Smooth muscle cell of the brain vasculature (primary cell): ENCODE measurements at regions not wholly inside any gene's neighbourhood (a gene's known extent, or its start where the extent isn't known, plus 50 kb on each side); places are given as distances from the start of the nearest gene placed in this dataset.
"Not testable (repeated sequence)": the region's sequence is repeated elsewhere in the genome, so short reads cannot be mapped to it uniquely, and the experiment has no call there.

Source experiments
- DNase-seq: peaks from one replicate; pipeline ENCODE4 v3.0.0-alpha.2; 2012; ENCODE audit warnings: low read depth, low spot score

DNA sequence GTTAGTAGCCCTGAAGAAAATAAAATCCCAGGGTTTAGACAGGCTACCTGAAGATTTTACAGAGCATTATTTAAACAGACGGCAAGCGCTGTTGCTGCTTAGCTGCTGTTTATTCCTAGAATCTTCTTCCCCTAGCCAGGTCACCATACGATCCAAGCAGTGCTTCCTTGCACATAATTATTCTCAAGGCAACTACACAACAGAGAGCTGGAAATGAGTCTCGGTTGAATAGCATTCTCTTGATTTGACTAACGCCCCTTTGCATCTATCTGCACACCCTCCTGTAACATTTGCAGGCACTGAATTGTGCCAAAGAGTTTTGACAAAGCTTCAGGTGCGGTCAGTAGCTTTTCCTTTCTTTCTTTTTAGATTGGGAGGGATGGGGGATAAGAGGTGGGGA is 564.4 kb downstream of the TBL1XR1 start:
- no peak for DNase-seq

DNA sequence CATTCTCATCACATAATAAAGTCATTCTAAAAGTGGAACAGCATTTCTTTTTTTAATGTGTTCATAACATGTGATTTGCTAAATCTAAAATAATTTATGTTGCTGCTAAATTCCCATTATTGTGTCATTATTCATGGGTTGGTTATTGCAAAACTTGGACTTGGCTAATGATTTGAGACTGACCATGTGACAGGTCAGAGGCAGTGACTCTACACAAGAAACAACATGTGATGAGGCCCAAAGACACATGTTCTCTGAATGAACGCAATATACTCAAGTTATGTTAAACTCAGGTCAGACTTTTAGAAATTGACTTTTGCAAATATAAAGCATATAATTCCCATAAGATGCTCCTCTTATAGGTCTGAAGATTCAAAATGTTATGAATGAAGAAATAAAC is 566.1 kb downstream of the TBL1XR1 start:
- no peak for DNase-seq

DNA sequence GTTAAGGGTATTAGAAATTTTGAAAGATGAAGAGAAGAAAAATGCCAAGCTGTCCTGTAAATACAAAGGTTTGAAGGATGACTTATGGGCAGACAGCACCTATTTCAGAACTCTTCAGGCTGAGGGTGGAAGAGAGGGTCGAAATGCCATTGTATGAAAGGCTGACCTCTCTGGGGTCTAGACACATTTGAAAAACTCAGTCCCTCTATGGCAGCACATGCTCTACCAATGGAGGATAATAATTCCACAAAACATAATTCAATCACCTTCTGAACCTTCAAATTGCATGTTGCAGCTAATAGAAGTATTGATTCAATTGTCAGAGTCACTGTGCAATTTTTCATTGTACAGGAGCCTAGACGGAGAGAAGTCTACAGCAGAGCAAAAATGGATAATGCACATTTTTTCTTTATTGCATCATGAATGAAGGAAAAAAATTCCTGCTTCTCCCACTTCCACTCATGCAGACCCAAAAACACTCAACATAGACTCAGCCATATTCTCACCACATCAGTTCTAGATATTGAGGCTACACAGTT is 569.1 kb downstream of the TBL1XR1 start:
- no peak for DNase-seq

GRCh38 chr3:176623468-176624150 is 573.7 kb downstream of the TBL1XR1 start:
- no peak for DNase-seq

GRCh38 chr3:176619833-176620232 is 577.4 kb downstream of the TBL1XR1 start:
- no peak for DNase-seq

DNA sequence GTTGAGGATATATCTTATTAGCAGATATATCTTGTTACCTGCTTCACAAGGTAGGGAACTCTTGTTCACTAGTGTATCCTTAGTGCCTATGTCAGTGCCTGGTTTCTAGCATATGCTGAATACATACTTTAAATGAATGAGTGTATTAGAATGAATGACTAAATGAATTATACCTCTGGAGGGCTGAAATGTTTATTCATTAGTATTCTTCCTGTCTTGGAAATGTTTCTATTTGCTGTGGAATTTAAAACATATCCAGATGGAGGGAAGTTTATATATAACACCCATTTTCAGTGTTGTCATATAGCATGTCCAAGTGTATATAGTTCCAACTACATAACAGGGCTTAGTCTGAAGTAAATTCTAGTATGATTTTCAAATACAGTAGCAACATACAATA is 581.5 kb downstream of the TBL1XR1 start:
- no peak for DNase-seq

DNA sequence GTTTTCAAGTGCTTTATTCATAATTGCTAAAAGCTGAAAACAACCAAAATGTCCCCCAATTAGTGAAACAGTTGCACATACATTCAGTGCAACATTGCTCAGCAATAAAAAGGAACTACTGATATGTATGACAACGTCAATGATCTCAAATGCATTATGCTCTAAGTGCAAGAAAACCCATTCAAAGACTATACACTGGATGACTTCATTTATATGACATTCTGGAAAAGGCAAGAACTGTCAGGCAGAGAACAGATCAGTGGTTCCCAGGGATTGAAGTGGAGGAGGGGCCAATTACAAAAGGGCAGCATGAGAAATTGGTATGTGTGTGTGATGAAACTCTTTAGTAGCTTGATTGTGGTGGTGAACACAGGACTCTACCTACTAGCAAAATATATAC is 585.6 kb downstream of the TBL1XR1 start:
- DNase-seq, result no peak

GRCh38 chr3:176609361-176609760 is 587.9 kb downstream of the TBL1XR1 start:
- DNase-seq, result no peak

GRCh38 chr3:176605553-176605952 is 591.7 kb downstream of the TBL1XR1 start:
- not testable (repeated sequence) for DNase-seq

DNA sequence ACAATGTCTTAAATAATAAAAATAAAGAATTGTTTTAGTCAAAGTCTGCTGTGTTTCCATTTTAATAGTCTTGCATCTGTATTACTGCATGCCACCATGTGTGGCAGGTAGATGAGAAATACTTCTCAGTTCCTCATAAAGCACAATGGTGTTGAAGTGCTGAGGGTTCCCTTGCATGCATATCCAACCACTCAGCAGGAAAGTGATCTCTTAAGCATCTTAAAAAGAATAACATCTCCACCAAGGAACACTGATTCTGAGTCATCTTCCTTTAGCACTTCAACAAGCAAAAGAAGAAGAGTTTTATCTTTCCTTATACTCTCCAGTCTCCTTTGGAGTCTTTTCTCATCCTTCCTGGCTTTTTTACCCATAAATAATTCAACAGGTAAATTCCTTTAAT is 602.0 kb downstream of the TBL1XR1 start:
- no peak for DNase-seq

DNA sequence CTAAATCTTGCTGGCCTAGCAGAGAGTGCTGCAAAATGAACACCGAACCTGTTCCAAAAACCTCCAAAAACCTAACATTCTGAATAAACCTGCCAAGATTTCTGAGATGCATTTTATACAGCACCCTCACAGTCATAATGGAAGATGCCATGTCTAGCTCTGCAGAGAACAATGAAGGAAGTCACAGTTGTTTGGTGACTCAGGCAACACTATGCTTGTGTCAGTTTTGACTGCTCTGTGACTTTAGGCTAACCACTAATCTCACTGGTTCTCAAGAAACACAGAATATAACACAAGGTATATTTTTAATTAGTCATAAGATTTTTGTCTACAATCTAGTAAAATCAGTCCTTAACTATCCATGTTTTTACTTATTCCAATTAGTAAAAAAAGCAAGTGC is 606.6 kb downstream of the TBL1XR1 start:
- no peak for DNase-seq

GRCh38 chr3:176587089-176587488 is 610.2 kb downstream of the TBL1XR1 start:
- DNase-seq, result no peak

GRCh38 chr3:176584413-176585176 is 612.7 kb downstream of the TBL1XR1 start:
- DNase-seq, result no peak

DNA sequence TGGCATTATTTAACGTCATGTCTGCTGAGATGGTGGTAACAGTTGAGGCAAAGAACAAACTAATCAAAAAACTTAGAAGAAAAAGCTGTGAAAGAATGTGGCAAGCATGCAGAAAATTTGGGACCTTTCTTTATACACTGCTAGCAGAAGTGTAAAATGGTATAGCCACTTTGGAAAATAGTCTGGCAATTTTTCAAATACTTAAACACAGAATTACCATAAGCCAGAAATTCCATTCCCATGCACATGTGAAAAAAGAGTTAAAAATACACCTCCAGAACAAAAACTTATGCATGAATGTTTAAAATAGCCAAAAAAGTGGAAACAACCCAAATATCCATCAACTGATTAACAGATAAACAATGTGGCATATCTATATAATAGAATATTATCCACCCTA is 613.3 kb downstream of the TBL1XR1 start:
- DNase-seq, result no peak

GRCh38 chr3:176581589-176581988 is 615.7 kb downstream of the TBL1XR1 start:
- DNase-seq, result no peak

DNA sequence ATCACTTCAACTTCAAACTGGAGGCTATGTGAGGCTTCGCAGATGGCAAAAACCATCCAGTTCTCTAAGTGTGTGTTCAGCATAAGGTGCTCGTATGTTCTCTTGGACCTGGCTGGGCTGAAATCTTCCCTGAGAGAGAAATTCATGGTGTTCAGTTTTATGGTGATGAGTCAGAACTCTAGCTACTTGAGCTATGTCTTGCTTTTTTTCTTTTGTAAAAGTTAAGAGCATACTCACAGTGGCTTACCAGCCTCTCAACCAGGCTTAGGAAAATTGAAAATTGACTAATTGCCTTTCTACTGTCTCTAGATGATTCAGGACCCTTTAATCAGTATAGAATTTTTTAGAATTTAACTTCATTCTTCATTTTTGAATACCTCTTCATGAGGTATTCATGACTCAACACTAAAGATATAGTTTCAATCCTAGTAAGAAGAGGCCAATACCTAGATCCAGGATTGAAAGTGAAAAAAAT is 617.5 kb downstream of the TBL1XR1 start:
- no peak for DNase-seq

GRCh38 chr3:176578316-176578715 is 619.0 kb downstream of the TBL1XR1 start:
- DNase-seq, result no peak

DNA sequence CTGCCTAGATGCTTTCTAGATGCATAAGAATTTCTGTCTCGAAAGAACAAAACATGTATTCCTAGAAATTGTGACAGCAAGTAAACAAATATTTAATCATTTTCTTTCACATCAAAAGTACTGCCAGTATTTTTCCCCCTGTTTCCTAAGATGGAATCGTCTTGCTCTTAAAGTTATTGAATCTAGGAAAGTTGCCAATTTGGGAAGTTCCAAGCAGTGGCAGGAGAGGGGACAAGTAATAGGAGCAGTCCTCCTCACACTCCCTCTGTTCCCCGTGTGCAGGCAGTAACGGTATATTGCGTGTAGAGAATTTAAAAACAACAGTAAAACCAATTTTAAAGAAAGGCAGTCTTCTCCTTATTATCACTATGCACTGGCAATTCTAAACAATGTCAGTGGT is 619.8 kb downstream of the TBL1XR1 start:
- no peak for DNase-seq

DNA sequence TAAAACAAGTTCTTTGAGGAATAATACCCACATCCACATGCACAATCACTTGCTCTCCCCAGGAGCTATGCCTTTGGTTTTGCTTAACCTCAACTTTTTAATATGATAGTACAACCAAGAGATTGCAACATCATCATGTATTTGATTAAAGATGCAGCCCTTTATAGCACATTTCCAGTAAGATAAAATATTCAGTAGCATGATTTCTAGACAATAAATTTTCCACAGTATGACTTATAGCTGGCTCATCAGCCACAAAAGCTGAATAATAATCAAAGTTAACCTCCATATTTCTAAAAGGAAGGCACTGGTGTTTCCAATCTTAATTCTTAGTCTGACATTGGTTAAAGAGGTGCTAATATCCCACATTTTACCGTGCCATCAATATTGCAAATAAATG is 622.5 kb downstream of the TBL1XR1 start:
- no peak for DNase-seq

DNA sequence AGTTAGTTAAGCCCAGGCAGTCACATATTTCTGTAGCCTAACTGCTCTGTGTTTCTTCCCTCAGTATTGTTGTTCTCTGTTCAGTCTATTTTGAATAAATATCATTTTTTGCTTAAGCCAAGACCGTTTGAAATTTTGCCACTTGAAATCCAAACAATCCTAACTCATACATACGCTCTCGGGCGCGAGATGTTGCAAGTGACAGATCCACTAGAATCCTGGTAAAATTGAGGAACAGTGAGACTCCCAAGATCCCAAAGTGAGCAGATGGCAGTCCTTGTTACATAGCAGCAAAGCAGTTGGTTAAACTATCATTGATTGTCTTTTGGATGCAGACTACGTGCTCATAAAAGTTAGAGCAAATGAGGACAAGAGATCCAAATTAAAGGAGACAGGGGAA is 625.4 kb downstream of the TBL1XR1 start:
- no peak for DNase-seq

GRCh38 chr3:176570992-176571391 is 626.3 kb downstream of the TBL1XR1 start:
- DNase-seq, result no peak

DNA sequence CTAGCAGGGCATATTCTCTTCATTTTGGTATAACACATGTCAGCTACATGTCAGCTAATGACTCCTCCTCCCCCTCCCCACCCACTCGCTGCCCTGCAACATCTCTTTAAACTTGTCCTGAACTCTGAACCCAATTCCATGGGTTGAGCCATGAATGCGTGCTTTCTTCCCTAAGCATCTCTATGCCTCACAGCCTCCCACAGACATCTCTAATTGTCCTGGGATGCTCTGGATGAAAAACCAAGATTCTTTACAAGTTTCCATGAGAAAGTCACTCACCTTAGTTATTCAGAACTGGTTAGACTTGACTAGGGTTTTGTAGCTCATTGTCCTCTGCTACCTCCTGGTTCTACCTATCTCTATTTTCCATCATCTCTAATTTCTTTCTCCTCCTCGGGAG is 629.1 kb downstream of the TBL1XR1 start:
- DNase-seq, result no peak

- no peak for DNase-seq
Measured at GRCh38 chr3:176566757-176567156, 630.5 kb downstream of the TBL1XR1 start.
